ENCODE measurements at regions not wholly inside any gene's neighbourhood (a gene's known extent, or its start where the extent isn't known, plus 50 kb on each side); places are given as distances from the start of the nearest gene placed in this dataset.
"Not testable (repeated sequence)": the region's sequence is repeated elsewhere in the genome, so short reads cannot be mapped to it uniquely, and the experiment has no call there.

DNA sequence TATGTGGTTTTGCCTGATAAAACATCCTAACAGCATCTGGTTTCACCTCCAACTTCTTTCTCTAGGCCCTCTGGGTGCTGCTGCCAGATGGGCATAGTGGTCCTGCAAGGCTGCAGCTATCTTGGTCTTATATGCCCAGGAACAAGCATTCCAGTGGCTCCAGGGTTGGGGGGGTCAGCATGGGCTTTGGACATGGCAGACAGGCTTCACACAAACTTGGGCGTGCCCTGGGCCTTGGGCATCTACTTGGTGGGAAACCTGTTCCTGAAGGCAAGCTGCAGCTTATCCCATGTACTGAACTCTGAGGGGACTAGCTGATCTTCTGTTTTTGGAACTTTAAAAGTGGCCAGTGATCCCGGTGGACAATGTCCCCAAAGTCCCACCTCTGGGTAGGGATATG lies 54.9 kb upstream of the ZNF678 start:
- DNase-seq: no peak

GRCh38 chr1:227506490-227507393 lies 56.6 kb upstream of the ZNF678 start:
- DNase-seq: not testable (repeated sequence)

DNA sequence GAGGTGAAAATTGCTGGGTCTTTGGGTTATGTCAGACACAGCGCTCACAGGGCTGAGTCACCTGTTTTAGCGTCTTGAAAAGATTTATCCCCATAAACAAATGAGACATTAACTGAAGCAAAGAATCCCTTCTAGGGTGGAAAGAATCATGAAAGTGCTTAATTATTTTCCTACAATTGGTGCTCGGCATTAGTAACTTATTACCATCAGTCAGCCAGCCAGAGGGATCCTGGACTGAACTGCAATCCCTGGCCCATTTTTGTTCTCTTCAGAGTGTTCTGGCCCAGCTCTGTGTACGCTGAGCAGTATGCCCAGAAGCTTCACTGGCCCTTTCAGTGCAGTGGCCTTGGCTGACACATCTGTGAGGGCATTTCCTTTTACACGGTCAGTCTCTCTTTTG lies 67.3 kb upstream of the ZNF678 start:
- not testable (repeated sequence) for DNase-seq

DNA sequence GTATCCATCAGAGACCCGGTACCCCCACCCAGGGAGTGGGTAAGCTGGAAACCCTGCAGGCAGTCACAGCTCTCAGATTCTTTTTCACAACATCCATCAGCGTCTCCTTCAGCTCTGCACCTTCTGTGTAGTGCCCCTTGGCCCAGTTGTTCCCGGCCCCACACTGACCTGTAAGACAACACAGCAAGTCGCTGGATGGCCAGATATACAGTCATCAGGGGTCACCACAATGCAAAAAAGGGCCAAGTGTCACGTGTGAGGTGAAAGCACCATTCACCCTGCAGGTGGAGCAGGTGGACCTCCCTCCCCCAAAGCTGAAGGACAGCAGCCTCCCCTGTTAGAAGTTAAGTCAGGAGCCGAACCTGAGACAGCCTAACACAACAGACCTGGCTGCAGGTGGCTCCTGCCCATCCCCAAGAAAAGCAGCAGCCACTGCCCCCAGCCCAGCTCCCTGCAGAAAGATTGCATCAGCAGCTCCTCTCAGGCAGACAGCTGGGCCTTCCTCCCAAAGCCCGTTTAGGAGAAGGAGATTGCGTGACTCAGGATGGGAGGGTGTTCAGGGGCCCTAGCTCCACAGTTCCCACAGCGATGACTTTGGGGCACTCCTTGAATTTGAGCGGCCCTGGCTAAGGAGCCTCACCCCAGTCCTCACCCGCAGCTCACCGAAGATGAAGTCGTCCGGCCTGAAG lies 69.3 kb upstream of the ZNF678 start:
- not testable (repeated sequence) for DNase-seq

DNA sequence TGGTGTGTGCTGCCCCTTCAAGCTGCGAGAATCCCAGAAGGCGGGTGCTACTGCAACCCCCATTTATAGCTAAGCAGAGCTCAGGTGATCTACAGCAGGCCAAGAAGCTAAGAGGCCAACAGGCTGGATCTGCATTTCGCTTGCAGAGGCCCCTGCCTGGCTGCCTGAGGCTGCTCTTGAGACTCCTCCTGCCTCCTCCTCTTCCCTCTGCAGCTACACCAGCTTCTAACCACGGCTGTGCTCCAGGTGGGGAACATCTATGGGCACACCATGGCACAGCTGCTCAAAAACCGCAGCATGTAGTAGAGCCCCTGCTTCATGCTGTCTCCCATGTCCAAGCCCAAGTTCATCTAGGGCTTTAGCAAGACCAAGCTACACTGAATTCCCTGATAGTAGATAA lies 72.9 kb upstream of the ZNF678 start:
- no peak for DNase-seq

DNA sequence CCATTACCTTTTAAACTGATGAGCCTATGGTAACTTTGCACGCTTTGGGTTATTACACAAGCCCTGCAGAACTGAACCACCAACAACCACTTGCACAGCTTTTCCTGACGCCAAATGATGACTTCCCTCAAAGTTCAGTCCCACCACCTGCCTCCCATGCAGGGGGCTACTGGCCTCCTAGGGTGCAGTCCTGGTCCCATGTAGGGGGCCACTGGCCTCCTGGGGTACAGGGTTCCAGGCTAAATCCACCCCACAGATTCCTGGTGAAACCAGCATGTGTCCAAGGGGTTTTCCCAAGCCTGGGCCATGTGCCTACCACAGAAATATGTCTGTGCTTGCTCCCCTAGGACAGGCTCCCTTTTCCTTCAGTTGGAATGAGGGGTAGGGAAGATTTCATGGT lies 73.4 kb upstream of the ZNF678 start:
- no peak for DNase-seq

GRCh38 chr1:227489572-227489971 lies 73.8 kb upstream of the ZNF678 start:
- no peak for DNase-seq

DNA sequence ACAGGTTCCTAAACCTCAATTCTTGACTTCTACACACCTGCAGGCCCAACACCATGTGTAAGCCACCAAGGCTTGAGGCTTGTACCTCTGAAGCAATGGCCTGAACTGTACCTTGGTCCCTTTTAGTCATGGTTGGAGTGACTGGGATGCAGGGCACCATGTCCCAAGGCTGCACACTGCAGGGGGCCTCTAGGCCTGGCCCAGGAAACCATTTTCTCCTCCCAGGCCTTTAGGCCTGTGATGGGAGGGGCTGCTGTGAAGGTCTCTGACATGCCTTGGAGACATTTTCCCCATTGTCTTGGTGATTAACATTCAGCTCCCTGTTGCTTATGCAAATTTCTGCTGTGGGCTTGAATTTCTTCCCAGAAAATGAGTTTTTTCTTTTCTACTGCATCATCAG lies 75.8 kb upstream of the ZNF678 start:
- no peak for DNase-seq

DNA sequence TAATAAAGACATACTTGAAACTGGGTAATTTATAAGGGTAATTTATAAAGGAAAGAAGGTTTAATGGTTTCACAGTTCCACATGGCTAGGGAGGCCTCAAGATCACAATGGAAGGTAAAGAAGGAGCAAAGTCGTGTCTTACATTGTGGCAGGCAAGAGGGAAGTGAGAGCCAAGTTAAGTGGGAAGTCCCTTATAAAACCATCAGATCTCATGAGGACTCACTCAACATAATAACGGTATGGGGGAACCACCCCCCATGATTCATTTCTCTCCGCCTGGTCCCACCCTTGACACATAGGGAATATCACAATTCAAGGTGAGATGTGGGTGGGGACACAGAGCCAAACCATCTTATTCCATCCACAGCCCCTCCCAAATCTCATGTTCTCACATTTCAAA lies 76.8 kb upstream of the ZNF678 start:
- no peak for DNase-seq

- DNase-seq: no peak
Measured at GRCh38 chr1:227482023-227482299, 81.4 kb upstream of the ZNF678 start.

- not testable (repeated sequence) for DNase-seq
Measured at GRCh38 chr1:227474072-227474471, 89.3 kb upstream of the ZNF678 start.

DNA sequence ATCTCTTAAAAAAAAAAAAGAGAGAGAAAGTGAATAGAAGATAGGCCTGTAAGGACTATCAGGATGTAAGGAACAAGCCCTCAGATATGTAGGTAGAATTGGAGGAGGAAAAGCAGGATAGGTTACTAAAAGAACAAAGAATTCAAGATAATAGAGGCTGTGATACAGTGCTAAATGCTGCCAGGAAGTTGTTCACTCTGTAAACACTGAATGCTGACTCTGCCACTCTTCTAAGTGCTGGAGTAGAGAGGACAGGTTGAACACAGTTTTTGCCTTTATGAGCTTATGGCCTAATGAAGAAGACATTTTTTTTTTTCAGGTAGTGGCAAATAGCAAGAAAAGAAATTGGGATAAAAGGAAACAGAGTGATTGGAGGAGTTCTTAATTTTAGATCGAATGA lies 90.6 kb upstream of the ZNF678 start:
- DNase-seq: no peak

DNA sequence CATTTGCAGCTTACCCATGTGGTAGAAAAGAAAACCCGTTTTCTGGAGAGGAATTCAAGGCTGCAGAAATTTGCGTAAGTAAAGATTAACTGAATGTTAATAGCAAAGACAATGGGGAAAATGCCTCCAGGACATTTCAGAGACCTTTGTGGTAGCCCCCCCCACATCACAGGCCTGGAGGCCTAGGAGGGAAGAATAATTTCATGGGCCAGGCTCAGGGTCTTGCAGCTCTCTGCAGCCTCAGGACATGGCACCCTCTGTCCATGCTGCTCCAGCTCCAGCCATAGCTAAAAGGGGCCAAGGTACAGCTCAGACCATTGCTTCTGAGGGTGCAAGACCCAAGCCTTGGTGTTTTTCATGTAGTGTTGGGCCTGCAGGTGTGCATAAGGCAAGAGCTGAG lies 92.7 kb upstream of the ZNF678 start:
- no peak for DNase-seq

DNA sequence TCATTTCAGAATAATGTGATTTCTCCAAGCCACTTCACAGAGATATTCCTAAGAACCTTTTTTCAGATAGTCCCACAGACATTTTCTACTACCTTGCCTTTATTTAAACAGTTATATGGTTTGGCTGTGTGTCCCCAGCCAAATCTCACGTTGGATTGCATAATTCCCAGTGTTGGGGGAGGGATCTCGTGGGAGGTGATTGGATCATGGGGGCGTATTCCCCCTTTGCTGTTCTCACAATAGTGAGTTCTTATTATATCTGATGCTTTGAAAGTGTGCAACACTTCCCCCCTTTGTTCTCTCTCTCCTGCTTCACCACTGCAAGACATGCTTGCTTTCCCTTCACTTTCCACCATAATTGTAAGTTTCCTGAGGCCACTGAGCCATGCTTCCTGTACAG lies 93.6 kb upstream of the ZNF678 start:
- DNase-seq: no peak

GRCh38 chr1:227466039-227466645 lies 97.2 kb upstream of the ZNF678 start:
- DNase-seq: no peak

GRCh38 chr1:227465256-227465655 lies 98.1 kb upstream of the ZNF678 start:
- DNase-seq: no peak

DNA sequence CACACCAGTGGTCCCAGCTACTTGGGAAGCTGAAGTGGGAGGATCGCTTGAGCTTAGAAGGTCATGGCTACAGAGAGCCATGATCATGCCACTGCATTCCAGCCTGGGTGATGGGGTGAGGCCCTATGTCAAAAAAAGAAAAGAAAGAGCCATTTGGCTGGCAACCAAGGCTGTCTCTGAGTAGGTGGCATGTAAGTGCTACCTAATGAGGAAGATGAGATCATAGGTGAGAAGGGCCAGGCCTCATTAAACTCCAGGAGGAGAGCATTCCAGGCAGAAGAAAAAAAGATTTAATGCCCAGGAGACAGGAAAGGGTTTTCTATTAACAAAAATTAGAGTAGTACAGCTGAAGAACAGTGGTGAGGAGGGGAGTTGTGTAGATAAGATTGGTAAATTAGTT lies 103.4 kb upstream of the ZNF678 start:
- DNase-seq: no peak

DNA sequence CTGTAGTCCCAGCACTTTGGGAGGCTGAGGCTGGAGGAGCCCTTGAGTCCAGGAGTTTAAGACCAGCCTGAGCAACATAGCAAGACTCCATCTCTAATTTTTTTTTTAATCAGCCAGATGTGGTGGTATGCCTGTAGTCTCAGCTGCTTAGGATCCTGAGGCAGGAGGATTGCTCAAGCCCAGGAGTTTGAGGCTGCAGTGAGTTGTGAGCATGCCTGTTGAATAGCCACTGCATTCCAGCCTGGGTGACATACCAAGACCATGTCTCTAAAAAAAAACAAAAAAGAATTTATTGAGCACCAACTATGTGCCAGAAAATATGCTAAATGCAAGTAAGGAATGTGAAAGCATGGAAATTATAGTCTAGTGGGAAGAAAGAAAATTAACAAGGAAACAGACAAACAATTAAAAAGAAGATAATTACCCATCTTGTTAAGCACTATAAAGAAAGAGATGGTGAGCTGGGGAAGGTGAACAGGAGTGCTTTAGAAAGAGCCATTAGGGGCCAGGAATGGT lies 104.0 kb upstream of the ZNF678 start:
- no peak for DNase-seq

DNA sequence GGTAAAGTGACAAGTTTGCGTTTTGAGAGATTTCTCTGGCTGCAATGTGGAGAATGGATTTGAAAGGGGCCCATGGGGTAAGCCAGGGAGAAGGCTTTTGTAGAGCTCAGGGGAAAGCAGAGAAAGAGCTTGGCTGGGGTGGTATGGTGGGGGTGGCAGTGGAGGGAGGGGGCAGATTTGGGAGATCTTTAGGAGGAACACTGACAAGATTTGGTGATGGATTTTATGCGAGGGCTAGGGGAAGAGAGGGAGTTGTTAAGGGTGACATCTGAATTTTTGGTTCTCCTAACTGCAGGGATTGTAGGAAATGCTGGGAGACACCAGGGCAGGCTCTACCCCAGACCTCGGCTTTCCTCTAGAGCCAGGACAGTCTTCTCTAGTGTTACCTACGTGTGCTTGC lies 108.7 kb upstream of the ZNF678 start:
- DNase-seq: no peak

DNA sequence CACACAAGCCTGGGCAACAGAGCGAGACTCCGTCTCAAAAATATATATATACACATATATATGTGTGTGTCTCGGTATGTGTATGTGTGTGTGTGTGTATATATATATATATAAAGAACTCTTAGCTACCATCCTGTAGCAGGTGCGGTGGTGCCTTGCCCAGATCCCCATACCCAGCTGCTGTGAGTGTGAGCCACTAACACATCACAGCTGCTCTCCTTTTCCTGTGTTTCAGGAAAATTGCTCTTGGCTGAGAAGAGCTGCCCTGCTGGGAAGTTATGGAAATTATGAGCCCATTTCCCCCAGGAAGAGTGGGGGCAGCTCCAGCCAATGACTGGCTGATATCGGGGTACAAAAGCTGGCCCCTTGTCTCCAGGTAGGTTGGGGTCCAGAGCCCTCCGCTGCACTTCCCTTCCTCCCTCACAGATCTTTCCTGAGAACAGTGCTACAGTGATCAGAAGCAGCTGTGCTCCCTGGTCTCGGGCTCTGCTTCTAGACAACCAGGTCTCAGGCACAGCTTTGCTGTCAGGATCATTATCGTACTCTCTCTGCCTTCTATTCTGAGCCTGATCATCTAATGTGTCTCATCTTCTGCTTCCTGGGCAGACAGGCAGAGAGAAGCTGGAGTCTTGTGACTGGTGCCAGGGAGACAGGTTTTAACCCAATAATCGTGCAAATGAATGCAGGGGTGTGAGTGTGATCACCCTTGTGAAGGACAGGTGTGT lies 109.6 kb upstream of the ZNF678 start:
- DNase-seq: no peak

DNA sequence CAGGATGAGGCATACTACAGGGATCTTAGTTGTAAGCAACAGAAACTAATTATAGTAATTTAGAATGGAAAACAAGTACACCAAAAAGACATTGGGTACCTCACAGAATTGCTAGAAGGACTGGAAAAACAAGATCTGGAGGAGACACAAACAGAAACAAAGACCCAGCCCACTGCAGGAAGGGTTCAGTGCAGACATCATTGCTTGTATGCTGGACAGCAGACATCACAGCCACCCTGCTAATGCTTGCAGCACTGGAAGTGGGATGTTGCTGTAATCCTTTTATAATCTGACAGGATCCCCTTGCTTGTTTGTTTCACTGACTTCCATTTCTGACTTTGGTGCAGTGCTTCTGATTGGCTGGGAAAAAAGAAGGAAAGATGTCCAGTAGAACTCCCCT lies 111.4 kb upstream of the ZNF678 start:
- DNase-seq: no peak

GRCh38 chr1:227451057-227451456 lies 112.3 kb upstream of the ZNF678 start:
- DNase-seq: no peak

DNA sequence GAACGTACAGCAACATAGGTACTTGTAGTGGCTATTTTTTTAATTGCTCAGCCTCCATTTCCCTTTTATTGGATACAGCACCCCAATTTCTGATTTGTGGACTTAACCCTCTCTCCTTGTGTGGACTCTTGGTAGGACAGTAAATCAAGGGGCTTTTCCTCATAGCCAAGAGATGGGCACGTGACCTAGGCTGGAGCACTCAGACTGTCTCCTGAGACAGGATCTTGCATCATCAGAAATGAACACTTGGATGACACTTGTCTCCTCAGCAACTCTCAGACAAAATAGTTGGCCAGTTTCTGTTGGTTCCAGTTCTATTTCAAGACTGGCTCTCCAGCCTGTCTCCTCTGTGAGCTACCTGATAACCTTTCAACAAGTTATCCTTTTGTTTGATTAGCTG lies 112.9 kb upstream of the ZNF678 start:
- no peak for DNase-seq

All from activated CD4-positive, alpha-beta T cell treated with anti-CD3 and anti-CD28 coated beads, Interleukin-2, amount 50 U/mL, for 16 hours (primary cell).